Thymus (tissue), 11 donors: ENCODE measurements at regions not wholly inside any gene's neighbourhood (a gene's known extent, or its start where the extent isn't known, plus 50 kb on each side); places are given as distances from the start of the nearest gene placed in this dataset.

Source experiments
- DNase-seq, 9 donors: peaks; one replicate each; pipeline ENCODE4 v3.0.0-alpha.2; 2013; ENCODE audit warnings: low spot score in 9 of 9, low read depth in 6 of 9, missing footprints in 1 of 9
- H3K27ac ChIP-seq, 2 donors: one replicate each; pipeline ENCODE4 v1.5.1; 2013; ENCODE audit warnings: control low read depth in 1 of 2, low read depth in 1 of 2, low read length in 1 of 2, mild to moderate bottlenecking in 1 of 2, moderate library complexity in 1 of 2
- H3K27me3 ChIP-seq, 2 donors: one replicate each; pipeline ENCODE4 v1.5.1; 2013; ENCODE audit warnings: low read length in 1 of 2; ENCODE audit not compliant: control insufficient read depth in 2 of 2, insufficient read depth in 1 of 2
- H3K36me3 ChIP-seq, 2 donors: one replicate each; pipeline ENCODE4 v1.5.1; 2013; ENCODE audit warnings: low read length in 1 of 2, mild to moderate bottlenecking in 1 of 2, moderate library complexity in 1 of 2; ENCODE audit not compliant: control insufficient read depth in 2 of 2, insufficient read depth in 2 of 2
- H3K4me1 ChIP-seq, 2 donors: one replicate each; pipeline ENCODE4 v1.5.1; 2013; ENCODE audit warnings: low read length in 2 of 2; ENCODE audit not compliant: control insufficient read depth in 2 of 2, insufficient read depth in 2 of 2
- H3K4me3 ChIP-seq, 2 donors: one replicate each; pipeline ENCODE4 v1.5.1; 2013; ENCODE audit warnings: low read length in 2 of 2, control low read depth in 1 of 2, mild to moderate bottlenecking in 1 of 2
- H3K9me3 ChIP-seq, 2 donors: one replicate each; pipeline ENCODE4 v1.5.1; 2013; ENCODE audit warnings: low read length in 1 of 2, mild to moderate bottlenecking in 1 of 2; ENCODE audit not compliant: control insufficient read depth in 2 of 2, insufficient read depth in 1 of 2
- WGBS: extraction: QIAGEN DNeasy Blood & Tissue Kit; methylation state at CpG from one replicate; pipeline ENCODE4 v1.1.7; 2013; 5-methylcytosine and 5-hydroxymethylcytosine counted together
- donor health status: healthy.

DNA sequence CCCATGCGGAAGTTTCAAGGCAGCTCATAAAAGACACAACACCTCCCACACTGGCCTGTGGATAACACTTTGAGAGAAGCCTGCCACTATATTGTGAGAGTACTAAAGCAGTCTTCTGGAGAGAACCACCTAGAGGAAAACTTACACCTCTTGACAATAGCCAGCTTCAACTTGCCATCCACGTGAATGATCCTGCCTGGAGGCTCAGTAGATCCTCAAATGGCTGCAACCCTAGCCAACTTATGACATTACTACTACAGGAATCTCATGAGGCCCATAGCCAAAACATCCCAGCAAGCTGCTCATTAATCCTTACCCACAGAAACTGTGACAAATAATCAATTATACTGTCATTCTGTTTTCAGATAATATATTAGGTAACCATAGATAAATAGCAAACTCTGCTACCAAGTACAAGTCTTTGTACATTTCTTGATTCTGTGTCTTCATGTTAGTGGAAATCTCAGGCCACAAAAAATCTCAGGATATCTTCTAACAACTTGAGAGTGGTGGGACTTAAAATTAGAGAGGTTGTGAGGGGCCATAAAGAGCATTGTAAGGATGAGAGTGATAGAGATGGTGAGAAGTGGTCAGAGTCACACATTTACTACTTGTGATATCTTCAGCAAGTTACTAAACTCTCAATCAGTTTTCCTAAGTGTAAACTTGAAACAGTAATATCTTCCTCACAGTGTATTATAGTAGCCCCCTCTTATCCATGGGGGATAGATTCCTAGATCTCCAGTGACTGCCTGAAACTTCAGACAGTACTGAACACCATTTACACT, 368.0 kb downstream of the C12orf50 start:
- WGBS = 83% methylated on average over 2 of the region's 2 CpGs
- Histone ChIP-seq H3K9me3 (no peaks in the 10 kb centered on the region), H3K4me3 (no peak overlapping the region), H3K27ac (no peak overlapping the region), H3K4me1 (no peaks in the 10 kb centered on the region), H3K27me3 (no peaks in the 10 kb centered on the region), H3K36me3 (no peaks in the 10 kb centered on the region)
- no peak for DNase-seq

- Histone ChIP-seq H3K36me3 (no peaks in the 10 kb centered on the region), H3K4me1 (no peaks in the 10 kb centered on the region), H3K27me3 (no peaks in the 10 kb centered on the region), H3K9me3 (no peaks in the 10 kb centered on the region), H3K4me3 (no peak overlapping the region), H3K27ac (no peak overlapping the region)
- no peak for DNase-seq
- WGBS = 85% methylated on average over 2 of the region's 2 CpGs
Measured at GRCh38 chr12:87660291-87660690, 368.9 kb downstream of the C12orf50 start.

GRCh38 chr12:87656311-87656710, 372.9 kb downstream of the C12orf50 start:
- H3K4me1 ChIP-seq = no peaks in the 10 kb centered on the region
- no peak overlapping the region for H3K27ac ChIP-seq
- H3K27me3 ChIP-seq = no peaks in the 10 kb centered on the region
- H3K4me3 ChIP-seq = no peak overlapping the region
- WGBS = 96% methylated on average over 1 of the region's 1 CpG
- DNase-seq = no peak
- H3K9me3 ChIP-seq = no peaks in the 10 kb centered on the region
- H3K36me3 ChIP-seq = no peaks in the 10 kb centered on the region

- Histone ChIP-seq H3K4me1 (no peaks in the 10 kb centered on the region), H3K4me3 (no peak overlapping the region), H3K36me3 (no peaks in the 10 kb centered on the region), H3K27me3 (no peaks in the 10 kb centered on the region), H3K9me3 (no peaks in the 10 kb centered on the region), H3K27ac (no peak overlapping the region)
- WGBS = 86% methylated on average over 3 of the region's 3 CpGs
- no peak for DNase-seq
Measured at GRCh38 chr12:87651670-87652425, 377.4 kb downstream of the C12orf50 start.

- Histone ChIP-seq H3K27ac (no peak overlapping the region), H3K4me3 (no peak overlapping the region), H3K27me3 (no peaks in the 10 kb centered on the region), H3K36me3 (no peaks in the 10 kb centered on the region), H3K4me1 (no peaks in the 10 kb centered on the region), H3K9me3 (no peaks in the 10 kb centered on the region)
- 94% methylated on average over 2 of the region's 2 CpGs for WGBS
- DNase-seq = no peak
Measured at GRCh38 chr12:87642245-87642644, 387.0 kb downstream of the C12orf50 start.

- H3K4me3 ChIP-seq = no peak overlapping the region
- H3K27me3 ChIP-seq = no peaks in the 10 kb centered on the region
- no peaks in the 10 kb centered on the region for H3K9me3 ChIP-seq
- H3K27ac ChIP-seq = no peak overlapping the region
- H3K36me3 ChIP-seq = no peaks in the 10 kb centered on the region
- H3K4me1 ChIP-seq = no peaks in the 10 kb centered on the region
- no peak for DNase-seq
Measured at GRCh38 chr12:87618199-87618598, 411.0 kb downstream of the C12orf50 start.

GRCh38 chr12:87612996-87613395, 416.2 kb downstream of the C12orf50 start:
- DNase-seq = no peak
- no peaks in the 10 kb centered on the region for H3K36me3 ChIP-seq
- no peaks in the 10 kb centered on the region for H3K27me3 ChIP-seq
- no peaks in the 10 kb centered on the region for H3K4me1 ChIP-seq
- H3K9me3 ChIP-seq = no peaks in the 10 kb centered on the region
- H3K27ac ChIP-seq = no peak overlapping the region
- H3K4me3 ChIP-seq = no peak overlapping the region
- WGBS = 85% methylated on average over 2 of the region's 2 CpGs

DNA sequence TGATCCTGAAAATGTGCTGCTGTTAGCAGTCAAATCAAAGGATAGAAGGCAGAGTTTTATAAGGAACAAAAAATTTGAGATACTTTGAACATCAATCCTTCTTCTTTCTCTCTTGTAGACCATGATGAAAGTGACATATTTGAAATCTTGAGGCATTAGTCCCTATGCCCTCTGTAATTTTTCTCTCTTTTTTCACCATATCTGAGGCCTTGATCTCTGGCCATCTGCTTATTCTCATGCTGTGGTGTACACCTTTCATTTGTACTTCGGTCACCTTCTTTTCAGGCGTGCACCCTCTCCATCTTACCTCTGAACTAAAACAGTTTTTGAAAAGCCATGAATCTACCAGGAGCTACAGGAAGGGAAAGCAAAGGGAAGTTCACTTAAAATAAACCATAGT, 420.9 kb downstream of the C12orf50 start:
- no peaks in the 10 kb centered on the region for H3K27me3 ChIP-seq
- 92% methylated on average over 2 of the region's 2 CpGs for WGBS
- DNase-seq = no peak
- no peaks in the 10 kb centered on the region for H3K9me3 ChIP-seq
- H3K4me1 ChIP-seq = no peaks in the 10 kb centered on the region
- H3K4me3 ChIP-seq = no peak overlapping the region
- H3K36me3 ChIP-seq = no peaks in the 10 kb centered on the region
- H3K27ac ChIP-seq = no peak overlapping the region

DNA sequence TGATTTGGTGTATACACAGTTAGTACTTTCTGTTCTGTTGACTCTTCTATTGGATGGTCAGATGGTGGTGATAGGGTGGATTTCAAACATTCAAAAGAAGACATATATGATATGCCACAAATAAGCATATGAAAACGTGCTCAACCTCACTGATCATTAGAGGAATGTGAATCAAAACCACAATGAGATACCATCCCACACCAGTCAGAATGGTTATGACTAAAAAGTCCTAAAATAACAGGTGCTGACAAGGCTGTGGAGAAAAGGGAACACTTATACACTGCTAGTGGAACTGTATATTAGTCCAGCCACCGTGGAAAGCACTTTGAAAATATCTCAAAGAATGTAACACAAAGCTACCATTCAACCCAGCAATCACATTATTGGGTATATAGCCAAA, 425.5 kb downstream of the C12orf50 start:
- Histone ChIP-seq H3K9me3 (no peaks in the 10 kb centered on the region), H3K36me3 (no peaks in the 10 kb centered on the region), H3K4me1 (no peaks in the 10 kb centered on the region), H3K27me3 (no peaks in the 10 kb centered on the region), H3K4me3 (no peak overlapping the region), H3K27ac (no peak overlapping the region)
- 62% methylated on average over 2 of the region's 2 CpGs for WGBS
- DNase-seq = no peak
